Liver (tissue), 8 donors: ENCODE measurements at regions not wholly inside any gene's neighbourhood (a gene's known extent, or its start where the extent isn't known, plus 50 kb on each side); places are given as distances from the start of the nearest gene placed in this dataset.

Experiments used
- DNase-seq: peaks from one replicate; pipeline ENCODE4 v3.0.0-alpha.2; 2017; ENCODE audit warnings: low spot score
- H3K27ac ChIP-seq, 2 donors: one replicate each; pipeline ENCODE4 v1.7.0; 2013; ENCODE audit warnings: inconsistent platforms in 2 of 2, low read length in 2 of 2, control low read depth in 1 of 2, low read depth in 1 of 2, mild to moderate bottlenecking in 1 of 2
- H3K27me3 ChIP-seq, 4 donors: one replicate each; pipeline versions ENCODE4 v1.6.1 to v1.7.0; 2013; ENCODE audit warnings: low read length in 3 of 4, inconsistent platforms in 1 of 4, mild to moderate bottlenecking in 1 of 4, moderate library complexity in 1 of 4; ENCODE audit not compliant: control insufficient read depth in 4 of 4, insufficient read depth in 4 of 4
- H3K36me3 ChIP-seq, 4 donors: one replicate each; pipeline versions ENCODE4 v1.6.1 to v1.7.0; 2013; ENCODE audit warnings: low read length in 3 of 4, mild to moderate bottlenecking in 3 of 4, low read depth in 1 of 4, moderate library complexity in 1 of 4; ENCODE audit not compliant: control insufficient read depth in 4 of 4, insufficient read depth in 3 of 4
- H3K4me1 ChIP-seq, 4 donors: one replicate each; pipeline versions ENCODE4 v1.6.1 to v1.7.0; 2013; ENCODE audit warnings: low read length in 3 of 4, mild to moderate bottlenecking in 3 of 4, moderate library complexity in 1 of 4; ENCODE audit not compliant: control insufficient read depth in 4 of 4, insufficient read depth in 4 of 4
- H3K4me3 ChIP-seq, 3 donors: one replicate each; pipeline versions ENCODE4 v1.6.1 to v1.7.0; 2013; ENCODE audit warnings: low read length in 3 of 3, control low read depth in 1 of 3, low read depth in 1 of 3, mild to moderate bottlenecking in 1 of 3
- H3K9ac ChIP-seq, 2 donors: one replicate each; pipeline ENCODE4 v1.7.0; 2013; ENCODE audit warnings: low read length in 2 of 2, mild to moderate bottlenecking in 2 of 2, moderate library complexity in 2 of 2, control low read depth in 1 of 2, low read depth in 1 of 2
- H3K9me3 ChIP-seq, 4 donors: one replicate each; pipeline versions ENCODE4 v1.6.1 to v1.7.0; 2013; ENCODE audit warnings: low read length in 3 of 4; ENCODE audit not compliant: control insufficient read depth in 4 of 4
- ATF3 ChIP-seq: IDR thresholded peaks from 2 replicates; pipeline ENCODE4 v1.6.1; 2016; ENCODE audit warnings: antibody characterized with exemption
- EGR1 ChIP-seq, 2 donors: IDR thresholded peaks; 2 replicates each; pipeline ENCODE4 v1.6.1; 2016 to 2018; ENCODE audit warnings: antibody characterized with exemption in 2 of 2, low read depth in 2 of 2
- FOXA1 ChIP-seq: IDR thresholded peaks from 2 replicates; pipeline ENCODE4 v1.6.1; 2016; ENCODE audit warnings: antibody characterized with exemption
- FOXA2 ChIP-seq: IDR thresholded peaks from 2 replicates; pipeline ENCODE4 v1.6.1; 2016; ENCODE audit warnings: antibody characterized with exemption
- GABPA ChIP-seq, 2 donors: IDR thresholded peaks in 1 of 2; conservative IDR thresholded peaks in 1 of 2; 2 replicates each; pipeline ENCODE4 v1.6.1; 2016; ENCODE audit warnings: antibody characterized with exemption in 2 of 2, mild to moderate bottlenecking in 1 of 2, moderate library complexity in 1 of 2
- HNF4A ChIP-seq, 2 donors: conservative IDR thresholded peaks; 2 replicates each; pipeline ENCODE4 v1.6.1; 2016; ENCODE audit warnings: antibody characterized with exemption in 2 of 2, mild to moderate bottlenecking in 2 of 2
- HNF4G ChIP-seq: IDR thresholded peaks from 2 replicates; pipeline ENCODE4 v1.6.1; 2016; ENCODE audit warnings: antibody characterized with exemption
- JUND ChIP-seq, 2 donors: IDR thresholded peaks; 2 replicates each; pipeline ENCODE4 v1.6.1; 2016; ENCODE audit warnings: antibody characterized with exemption in 2 of 2
- NR2F2 ChIP-seq: IDR thresholded peaks from 2 replicates; pipeline ENCODE4 v1.6.1; 2016; ENCODE audit warnings: antibody characterized with exemption
- RAD21 ChIP-seq, 2 donors: IDR thresholded peaks; 2 replicates each; pipeline ENCODE4 v1.6.1; 2016; ENCODE audit warnings: antibody characterized with exemption in 2 of 2, mild to moderate bottlenecking in 2 of 2
- RXRA ChIP-seq, 2 donors: IDR thresholded peaks; 2 replicates each; pipeline ENCODE4 v1.6.1; 2017 to 2018; ENCODE audit warnings: antibody characterized with exemption in 2 of 2, mild to moderate bottlenecking in 1 of 2
- SP1 ChIP-seq: IDR thresholded peaks from 2 replicates; pipeline ENCODE4 v1.6.1; 2018; ENCODE audit warnings: antibody characterized with exemption, mild to moderate bottlenecking
- TAF1 ChIP-seq: conservative IDR thresholded peaks from 2 replicates; pipeline ENCODE4 v1.6.1; 2016; ENCODE audit warnings: antibody characterized with exemption, mild to moderate bottlenecking
- YY1 ChIP-seq: IDR thresholded peaks from 2 replicates; pipeline ENCODE4 v1.6.1; 2016; ENCODE audit warnings: antibody characterized with exemption, mild to moderate bottlenecking
- whole genome bisulfite sequencing: extraction: QIAGEN DNeasy Blood & Tissue Kit; methylation state at CpG from one replicate; pipeline ENCODE4 v1.1.7; 2013; 5-methylcytosine and 5-hydroxymethylcytosine counted together
- TF ChIP-seq, protein P1 (sequence below): IDR thresholded peaks from 2 replicates; pipeline ENCODE4 v1.6.1; 2016; ENCODE audit warnings: antibody characterized with exemption, mild to moderate bottlenecking
- TF ChIP-seq, protein P2 (sequence below): IDR thresholded peaks from 2 replicates; pipeline ENCODE4 v1.6.1; 2016; ENCODE audit warnings: antibody characterized with exemption
- TF ChIP-seq, protein P3 (sequence below): IDR thresholded peaks from 2 replicates; pipeline ENCODE4 v1.6.1; 2016; ENCODE audit warnings: antibody characterized with exemption
- TF ChIP-seq, protein P4 (sequence below): fragments of 150-350 bp; IDR thresholded peaks from 2 replicates; pipeline ENCODE4 v1.5.1; 2017; ENCODE audit warnings: improper control_type of control experiment, low read depth, low read length; ENCODE audit not compliant: missing input control
- donor health status: healthy.
- donor health status: healthy.
- donor health status: healthy.
- donor health status: healthy.
- donor health status: healthy.

DNA sequence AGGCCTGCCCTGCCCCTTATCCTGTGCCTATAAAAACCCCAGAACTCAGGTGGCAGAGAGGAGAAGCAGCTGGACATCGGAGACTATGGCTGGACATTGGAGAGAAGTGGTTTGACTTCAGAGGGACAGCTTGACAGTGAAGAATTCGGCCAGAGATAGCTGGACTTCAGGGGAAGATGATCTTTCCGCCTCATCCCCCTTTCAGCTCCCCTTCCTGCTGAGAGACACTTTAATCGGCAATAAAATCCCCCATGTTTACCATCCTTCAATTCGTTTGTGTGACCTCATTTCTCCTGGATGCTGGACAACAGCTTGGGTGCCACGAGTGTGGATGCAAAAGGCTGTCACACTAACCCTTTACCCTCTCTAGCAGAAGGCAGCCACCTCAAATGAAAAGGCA lies 134.1 kb upstream of the TUT7 start:
- TF ChIP-seq FOXA1 (no peak), RXRA (IDR thresholded peaks at IDR 0.05) (no peak), HNF4A (conservative IDR thresholded peaks at IDR 0.05) (no peak), FOXA2 (no peak), TAF1 (no peak)
- Histone ChIP-seq H3K36me3 (no peaks in the 10 kb centered on the region), H3K4me1 (peaks cover 0 to 1% (median 0%) of the 10 kb centered on the region in 4 donors), H3K9ac (no peak overlapping the region), H3K27me3 (no peaks in the 10 kb centered on the region), H3K9me3 (no peaks in the 10 kb centered on the region), H3K4me3 (no peak overlapping the region), H3K27ac (no peak overlapping the region)
- no peak for DNase-seq
- 64% methylated on average over 6 of the region's 6 CpGs for WGBS

DNA sequence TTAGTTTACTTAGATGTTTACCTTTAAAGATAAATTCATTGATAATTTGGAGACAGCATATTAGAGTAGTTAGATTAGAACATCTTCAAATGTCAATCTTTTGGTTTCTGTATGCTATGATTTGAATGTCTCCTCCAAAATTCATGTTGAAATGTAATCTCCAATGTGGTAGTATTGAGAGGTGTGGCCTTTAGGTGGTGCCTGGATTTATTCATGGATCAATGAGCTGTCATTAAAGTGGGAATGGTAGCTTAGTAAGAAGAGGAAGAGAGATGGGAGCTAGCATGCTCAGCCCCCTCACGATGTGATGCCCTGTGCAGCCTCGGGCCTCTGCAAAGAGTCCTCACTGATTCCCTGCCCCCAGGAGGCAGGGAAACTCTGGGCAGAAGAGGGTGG lies 133.6 kb upstream of the TUT7 start:
- Histone ChIP-seq H3K4me1 (peaks cover 0 to 1% (median 0%) of the 10 kb centered on the region in 4 donors), H3K36me3 (no peaks in the 10 kb centered on the region), H3K4me3 (no peak overlapping the region), H3K9me3 (no peaks in the 10 kb centered on the region), H3K27ac (no peak overlapping the region), H3K27me3 (no peaks in the 10 kb centered on the region), H3K9ac (no peak overlapping the region)
- no peak for DNase-seq
- no peak for TF ChIP-seq TAF1
- TF ChIP-seq ATF3, result no peak
- TF ChIP-seq, protein P1, sequence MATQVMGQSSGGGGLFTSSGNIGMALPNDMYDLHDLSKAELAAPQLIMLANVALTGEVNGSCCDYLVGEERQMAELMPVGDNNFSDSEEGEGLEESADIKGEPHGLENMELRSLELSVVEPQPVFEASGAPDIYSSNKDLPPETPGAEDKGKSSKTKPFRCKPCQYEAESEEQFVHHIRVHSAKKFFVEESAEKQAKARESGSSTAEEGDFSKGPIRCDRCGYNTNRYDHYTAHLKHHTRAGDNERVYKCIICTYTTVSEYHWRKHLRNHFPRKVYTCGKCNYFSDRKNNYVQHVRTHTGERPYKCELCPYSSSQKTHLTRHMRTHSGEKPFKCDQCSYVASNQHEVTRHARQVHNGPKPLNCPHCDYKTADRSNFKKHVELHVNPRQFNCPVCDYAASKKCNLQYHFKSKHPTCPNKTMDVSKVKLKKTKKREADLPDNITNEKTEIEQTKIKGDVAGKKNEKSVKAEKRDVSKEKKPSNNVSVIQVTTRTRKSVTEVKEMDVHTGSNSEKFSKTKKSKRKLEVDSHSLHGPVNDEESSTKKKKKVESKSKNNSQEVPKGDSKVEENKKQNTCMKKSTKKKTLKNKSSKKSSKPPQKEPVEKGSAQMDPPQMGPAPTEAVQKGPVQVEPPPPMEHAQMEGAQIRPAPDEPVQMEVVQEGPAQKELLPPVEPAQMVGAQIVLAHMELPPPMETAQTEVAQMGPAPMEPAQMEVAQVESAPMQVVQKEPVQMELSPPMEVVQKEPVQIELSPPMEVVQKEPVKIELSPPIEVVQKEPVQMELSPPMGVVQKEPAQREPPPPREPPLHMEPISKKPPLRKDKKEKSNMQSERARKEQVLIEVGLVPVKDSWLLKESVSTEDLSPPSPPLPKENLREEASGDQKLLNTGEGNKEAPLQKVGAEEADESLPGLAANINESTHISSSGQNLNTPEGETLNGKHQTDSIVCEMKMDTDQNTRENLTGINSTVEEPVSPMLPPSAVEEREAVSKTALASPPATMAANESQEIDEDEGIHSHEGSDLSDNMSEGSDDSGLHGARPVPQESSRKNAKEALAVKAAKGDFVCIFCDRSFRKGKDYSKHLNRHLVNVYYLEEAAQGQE, result no peak
- TF ChIP-seq, protein P2, sequence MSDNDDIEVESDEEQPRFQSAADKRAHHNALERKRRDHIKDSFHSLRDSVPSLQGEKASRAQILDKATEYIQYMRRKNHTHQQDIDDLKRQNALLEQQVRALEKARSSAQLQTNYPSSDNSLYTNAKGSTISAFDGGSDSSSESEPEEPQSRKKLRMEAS, result no peak
- no peak for TF ChIP-seq NR2F2
- no peak for TF ChIP-seq JUND (IDR thresholded peaks at IDR 0.05)
- TF ChIP-seq, protein P3, sequence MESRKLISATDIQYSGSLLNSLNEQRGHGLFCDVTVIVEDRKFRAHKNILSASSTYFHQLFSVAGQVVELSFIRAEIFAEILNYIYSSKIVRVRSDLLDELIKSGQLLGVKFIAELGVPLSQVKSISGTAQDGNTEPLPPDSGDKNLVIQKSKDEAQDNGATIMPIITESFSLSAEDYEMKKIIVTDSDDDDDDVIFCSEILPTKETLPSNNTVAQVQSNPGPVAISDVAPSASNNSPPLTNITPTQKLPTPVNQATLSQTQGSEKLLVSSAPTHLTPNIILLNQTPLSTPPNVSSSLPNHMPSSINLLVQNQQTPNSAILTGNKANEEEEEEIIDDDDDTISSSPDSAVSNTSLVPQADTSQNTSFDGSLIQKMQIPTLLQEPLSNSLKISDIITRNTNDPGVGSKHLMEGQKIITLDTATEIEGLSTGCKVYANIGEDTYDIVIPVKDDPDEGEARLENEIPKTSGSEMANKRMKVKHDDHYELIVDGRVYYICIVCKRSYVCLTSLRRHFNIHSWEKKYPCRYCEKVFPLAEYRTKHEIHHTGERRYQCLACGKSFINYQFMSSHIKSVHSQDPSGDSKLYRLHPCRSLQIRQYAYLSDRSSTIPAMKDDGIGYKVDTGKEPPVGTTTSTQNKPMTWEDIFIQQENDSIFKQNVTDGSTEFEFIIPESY, result no peak
- no peak for TF ChIP-seq YY1
- no peak for TF ChIP-seq SP1
- TF ChIP-seq HNF4G, result no peak
- no peak for TF ChIP-seq RAD21 (IDR thresholded peaks at IDR 0.05)
- TF ChIP-seq GABPA (IDR thresholded peaks at IDR 0.05 in 1 of 2, conservative IDR thresholded peaks at IDR 0.05 in 1 of 2), result no peak
- TF ChIP-seq EGR1 (IDR thresholded peaks at IDR 0.05; ENCODE audit: low read depth in 2 of 2), result no peak
- TF ChIP-seq HNF4A (conservative IDR thresholded peaks at IDR 0.05), result no peak
- TF ChIP-seq, protein P4, sequence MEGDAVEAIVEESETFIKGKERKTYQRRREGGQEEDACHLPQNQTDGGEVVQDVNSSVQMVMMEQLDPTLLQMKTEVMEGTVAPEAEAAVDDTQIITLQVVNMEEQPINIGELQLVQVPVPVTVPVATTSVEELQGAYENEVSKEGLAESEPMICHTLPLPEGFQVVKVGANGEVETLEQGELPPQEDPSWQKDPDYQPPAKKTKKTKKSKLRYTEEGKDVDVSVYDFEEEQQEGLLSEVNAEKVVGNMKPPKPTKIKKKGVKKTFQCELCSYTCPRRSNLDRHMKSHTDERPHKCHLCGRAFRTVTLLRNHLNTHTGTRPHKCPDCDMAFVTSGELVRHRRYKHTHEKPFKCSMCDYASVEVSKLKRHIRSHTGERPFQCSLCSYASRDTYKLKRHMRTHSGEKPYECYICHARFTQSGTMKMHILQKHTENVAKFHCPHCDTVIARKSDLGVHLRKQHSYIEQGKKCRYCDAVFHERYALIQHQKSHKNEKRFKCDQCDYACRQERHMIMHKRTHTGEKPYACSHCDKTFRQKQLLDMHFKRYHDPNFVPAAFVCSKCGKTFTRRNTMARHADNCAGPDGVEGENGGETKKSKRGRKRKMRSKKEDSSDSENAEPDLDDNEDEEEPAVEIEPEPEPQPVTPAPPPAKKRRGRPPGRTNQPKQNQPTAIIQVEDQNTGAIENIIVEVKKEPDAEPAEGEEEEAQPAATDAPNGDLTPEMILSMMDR, result no peak
- TF ChIP-seq FOXA2, result no peak
- TF ChIP-seq RXRA (IDR thresholded peaks at IDR 0.05), result no peak
- TF ChIP-seq FOXA1, result no peak
- 85% methylated on average over 2 of the region's 2 CpGs for WGBS
